Ecto neural progenitor cell (in vitro differentiated cells): ENCODE measurements at regions not wholly inside any gene's neighbourhood (a gene's known extent, or its start where the extent isn't known, plus 50 kb on each side); places are given as distances from the start of the nearest gene placed in this dataset.
"Not testable (repeated sequence)": the region's sequence is repeated elsewhere in the genome, so short reads cannot be mapped to it uniquely, and the experiment has no call there.

Experiments used
- DNase-seq: peaks from one replicate; pipeline ENCODE4 v3.0.0-alpha.2; 2018; ENCODE audit warnings: low spot score

DNA sequence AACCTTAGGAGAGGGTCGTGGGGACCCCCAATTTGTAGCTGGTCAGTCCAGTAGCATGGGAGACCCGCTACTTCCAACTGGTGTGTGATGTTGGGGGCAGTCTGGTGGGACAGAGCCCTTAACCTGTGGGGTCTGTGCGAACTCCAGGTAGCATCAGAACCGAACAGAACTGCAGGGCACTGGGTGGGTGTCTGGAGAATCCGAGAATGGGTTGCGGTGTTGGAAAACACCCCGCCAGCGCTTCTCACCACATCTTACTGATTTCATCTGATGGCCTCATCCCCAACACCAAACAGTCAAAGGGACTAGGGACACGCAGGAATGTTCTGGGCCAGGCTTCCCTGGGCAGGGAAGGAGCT lies 89.3 kb downstream of the KCNJ18 start:
- not testable (repeated sequence) for DNase-seq

DNA sequence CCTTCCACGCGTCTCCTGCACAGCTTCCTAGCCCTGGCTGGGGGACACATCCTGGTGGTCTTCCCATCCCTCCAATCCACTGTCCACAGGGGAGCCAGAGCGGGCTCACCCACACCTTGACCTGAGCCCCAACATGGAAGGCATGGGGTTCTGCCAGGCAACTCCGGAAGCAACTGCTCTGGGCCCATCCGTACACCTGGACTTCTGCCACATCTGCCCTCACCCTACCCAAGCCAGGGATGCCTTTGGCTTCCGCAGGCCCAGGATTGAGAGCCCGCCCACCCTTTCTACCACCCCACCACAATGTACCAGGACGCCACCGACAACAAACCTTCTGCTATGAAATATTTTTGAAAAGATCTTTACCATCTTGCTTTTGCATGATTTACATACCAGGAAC lies 89.8 kb downstream of the KCNJ18 start:
- DNase-seq, result not testable (repeated sequence)

DNA sequence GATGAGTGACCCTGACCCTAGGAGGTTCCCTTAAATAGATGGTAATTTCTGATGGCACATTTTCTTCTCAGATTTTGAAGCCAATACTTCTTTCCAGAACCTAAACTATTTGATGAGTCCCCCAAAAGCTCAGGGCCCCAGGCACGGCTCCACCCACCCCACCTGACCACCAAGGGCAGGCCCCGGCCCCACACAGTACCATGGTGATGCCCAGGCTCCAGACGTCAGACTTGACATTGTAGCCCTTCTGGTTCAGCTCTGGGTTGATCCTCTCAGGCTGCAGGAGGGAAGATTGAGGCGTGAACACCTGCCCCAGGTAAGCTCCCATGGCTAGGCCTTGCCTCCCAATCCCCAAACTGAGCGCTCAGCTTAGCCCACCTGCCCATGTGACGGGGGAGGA lies 90.3 kb downstream of the KCNJ18 start:
- not testable (repeated sequence) for DNase-seq

DNA sequence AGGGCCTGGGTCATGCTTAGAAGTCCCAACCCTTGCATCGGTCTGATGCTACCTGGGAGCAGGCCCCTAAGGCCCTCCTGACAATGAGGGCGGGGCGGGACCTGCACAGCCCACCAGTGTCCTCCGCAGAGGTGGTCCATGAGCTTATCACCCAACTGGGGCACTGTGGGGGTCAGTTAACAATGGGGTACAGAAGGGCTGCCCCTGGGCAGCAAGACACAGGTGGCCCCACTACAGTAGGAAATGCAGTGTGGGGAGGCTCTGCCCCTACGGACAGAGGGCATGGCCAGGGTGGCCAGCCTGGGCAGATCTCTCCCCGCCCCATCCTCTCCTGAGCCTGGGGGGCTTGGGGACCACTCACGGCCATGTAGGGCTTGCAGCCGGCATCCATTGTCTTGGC lies 90.7 kb downstream of the KCNJ18 start:
- DNase-seq, result not testable (repeated sequence)

DNA sequence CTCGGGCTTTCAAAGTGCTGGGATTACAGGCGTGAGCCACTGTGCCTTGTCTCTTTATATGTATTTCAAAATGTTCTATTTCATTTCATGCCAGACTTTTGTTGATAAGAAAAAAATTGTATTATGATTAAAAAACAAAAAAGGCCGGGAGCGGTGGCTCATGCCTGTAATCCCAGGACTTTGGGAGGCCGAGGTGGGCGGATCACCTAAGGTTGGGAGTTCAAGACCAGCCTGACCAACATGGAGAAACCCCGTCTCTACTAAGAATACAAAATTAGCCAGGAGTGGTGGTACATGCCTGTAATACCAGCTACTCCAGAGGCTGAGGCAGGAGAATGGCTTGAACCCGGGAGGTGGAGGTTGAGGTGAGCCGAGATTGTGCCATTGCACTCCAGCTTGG lies 121.9 kb downstream of the KCNJ18 start:
- DNase-seq, result not testable (repeated sequence)

DNA sequence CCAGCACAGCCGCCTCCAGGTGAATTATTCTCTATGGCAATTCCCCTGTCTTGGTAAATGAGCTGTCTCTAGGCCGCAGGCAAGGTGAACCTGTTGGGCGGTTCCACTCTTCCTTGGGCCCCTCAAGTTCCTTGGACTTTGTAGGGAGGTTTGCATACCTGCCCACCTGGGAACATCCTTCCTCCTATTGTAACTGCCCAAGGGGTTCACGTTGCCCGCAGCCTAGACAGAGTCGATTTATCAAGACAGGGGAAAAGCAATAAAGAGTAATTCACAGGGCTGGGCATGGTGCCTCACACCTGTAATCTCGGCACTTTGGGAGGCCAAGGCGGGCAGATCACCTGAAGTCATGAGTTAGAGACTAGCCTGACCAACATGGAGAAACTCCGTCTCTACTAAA lies 122.5 kb downstream of the KCNJ18 start:
- DNase-seq, result no peak

DNA sequence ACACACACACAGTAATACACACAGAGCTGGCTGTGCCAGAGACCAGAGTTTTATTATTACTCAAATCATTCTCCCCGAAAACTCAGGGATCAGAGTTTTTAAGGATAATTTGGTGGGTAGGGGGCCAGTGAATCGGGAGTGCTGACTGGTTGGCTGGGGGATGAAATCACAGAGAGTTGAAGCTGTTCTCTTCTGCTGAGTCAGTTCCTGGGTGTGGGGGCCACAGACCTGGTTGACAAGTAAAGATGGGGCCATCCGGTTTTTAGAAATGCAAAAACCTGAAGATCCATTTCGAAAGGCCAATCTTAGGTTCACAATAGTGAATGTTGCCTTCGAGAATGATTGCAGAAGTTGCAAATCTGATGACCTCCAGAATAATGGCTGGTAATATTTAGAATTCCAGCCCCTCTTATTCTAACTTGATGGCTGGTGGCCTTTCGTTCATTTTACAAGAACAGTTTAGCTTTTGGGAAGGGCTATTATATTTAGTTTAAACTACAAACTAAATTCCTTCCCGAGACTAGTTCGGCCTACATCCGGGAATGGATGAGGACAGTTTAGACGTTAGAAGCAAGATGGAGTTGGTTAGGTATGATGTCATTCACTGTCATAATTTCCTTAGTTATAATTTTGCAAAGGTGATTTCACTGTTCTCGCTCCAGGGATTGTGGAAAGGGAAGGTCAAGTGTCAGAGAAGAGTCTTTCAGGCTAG lies 123.2 kb downstream of the KCNJ18 start:
- DNase-seq, result no peak

DNA sequence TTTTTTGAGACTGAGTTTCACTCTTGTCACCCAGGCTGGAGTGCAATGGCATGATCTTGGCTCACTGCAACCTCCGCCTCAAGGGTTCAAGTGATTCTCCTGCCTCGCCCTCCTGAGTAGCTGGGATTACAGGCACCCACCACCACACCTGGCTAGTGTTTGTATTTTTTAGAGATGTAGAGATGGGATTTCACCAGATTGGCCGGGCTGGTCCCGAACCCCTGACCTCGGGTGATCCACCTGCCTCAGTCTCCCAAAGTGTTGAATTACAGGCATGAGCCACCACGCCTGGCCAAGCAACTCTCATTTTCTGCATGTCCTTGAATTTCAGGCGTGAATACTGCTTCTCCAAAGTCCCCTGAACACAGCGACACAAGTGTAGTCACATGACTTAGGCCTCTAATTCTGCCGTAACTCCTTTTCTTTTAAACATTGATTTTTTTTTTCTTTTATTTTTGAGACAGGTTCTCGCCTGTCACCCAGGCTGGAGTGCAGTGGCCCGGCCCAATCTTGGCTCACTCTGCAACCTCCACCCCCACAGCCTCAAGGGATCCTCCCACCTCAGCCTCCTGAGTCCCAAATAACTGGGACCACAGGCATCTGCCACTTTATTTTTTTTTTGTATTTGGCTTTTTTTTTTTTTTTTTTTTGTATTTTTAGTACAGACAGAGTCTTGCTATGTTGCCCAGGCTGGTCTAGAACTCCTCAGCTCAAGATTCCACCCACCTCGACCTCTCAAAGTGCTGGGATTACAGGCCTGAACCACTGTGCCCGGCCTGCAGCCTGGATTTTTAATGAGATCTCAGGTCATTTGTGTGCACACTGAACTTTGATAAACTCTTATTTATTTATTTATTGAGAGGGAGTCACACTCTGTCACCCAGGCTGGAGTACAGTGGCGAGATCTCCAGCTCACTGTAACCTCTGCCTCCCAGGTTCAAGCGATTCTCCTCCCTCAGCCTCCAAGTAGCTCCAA lies 124.6 kb downstream of the KCNJ18 start:
- peak; percentile 43 for DNase-seq

DNA sequence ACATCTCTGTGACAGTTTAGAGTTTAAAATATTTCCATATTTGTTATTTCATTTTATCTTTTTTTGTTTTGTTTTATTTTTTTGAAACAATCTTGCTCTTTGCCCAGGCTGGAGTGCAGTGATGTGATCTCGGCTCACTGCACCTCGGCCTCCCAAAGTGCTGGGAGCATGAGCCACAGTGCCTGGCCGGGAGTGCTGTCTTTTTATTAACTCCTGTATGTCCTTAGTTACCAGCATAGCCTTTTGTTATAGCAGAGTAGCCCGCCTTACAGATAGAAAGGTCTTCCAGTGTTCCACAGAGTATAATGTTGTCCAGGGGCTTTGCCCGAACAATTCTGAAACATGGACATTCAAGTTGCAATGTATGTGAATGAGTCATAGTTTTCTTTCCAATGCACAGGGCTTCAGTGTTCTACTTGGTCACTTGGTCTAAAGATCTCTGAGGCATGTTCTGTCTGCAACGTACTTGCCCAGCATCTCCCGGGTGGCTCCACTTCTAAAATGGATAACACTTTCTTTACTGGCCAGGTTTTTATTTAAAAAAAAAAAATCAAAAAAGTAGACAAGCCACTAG lies 125.6 kb downstream of the KCNJ18 start:
- DNase-seq, result no peak

DNA sequence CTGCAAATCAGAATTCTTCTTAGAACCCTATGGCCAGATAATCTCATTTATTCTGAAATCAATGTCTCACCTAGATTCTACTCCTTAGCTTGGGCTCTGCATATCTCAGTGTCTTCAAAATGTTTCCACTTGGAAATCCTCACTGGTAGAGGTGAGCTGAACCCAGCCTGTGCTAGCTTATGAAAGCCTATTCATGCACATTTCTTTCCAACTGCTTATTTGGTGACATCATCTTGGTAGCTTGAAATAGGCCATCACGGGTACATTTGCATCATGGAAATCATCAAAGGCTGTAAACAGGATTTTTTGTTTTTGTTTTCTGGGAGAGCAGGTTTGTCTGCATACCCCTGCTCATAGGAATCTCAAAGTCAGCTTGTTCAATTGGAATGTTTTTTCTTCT lies 130.8 kb downstream of the KCNJ18 start:
- no peak for DNase-seq

DNA sequence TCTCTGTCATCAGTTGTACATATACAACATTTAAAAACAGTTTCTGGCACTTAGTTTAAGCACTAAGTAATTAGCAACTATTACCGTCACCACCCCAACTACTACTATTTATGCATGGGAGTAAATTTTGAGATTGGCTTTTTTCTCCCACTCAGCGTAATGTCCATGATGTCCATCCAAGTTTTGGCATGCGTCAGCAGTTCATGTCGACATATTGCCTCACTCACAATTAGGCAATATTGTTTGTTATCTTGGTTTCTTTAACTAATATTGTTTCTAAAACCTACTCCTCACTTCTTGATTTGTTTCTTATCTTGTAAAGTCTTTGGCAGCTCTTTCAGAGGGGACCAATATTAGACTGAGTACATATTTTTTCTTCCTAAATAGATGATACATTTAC lies 131.3 kb downstream of the KCNJ18 start:
- DNase-seq, result no peak

DNA sequence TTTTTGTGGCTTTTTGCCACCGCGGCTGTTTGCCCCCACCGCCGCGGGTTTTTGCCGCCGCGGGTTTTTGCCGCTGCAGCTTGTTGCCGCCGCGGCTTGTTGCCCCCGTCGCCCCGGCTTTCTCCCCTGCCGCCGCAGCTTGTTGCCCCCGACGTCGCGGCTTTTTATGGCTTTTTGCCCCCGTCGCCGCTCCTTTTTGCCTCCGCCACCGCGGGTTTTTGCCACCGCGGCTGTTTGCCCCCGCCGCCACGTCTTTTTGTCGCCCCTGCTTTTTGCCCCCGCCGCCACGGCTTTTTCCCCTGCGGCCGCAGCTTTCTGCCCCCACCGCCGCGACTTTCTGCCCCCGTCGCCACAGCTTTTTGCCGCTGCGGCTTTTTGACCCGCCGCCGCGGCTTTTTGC lies 149.5 kb downstream of the KCNJ18 start:
- DNase-seq, result no peak

DNA sequence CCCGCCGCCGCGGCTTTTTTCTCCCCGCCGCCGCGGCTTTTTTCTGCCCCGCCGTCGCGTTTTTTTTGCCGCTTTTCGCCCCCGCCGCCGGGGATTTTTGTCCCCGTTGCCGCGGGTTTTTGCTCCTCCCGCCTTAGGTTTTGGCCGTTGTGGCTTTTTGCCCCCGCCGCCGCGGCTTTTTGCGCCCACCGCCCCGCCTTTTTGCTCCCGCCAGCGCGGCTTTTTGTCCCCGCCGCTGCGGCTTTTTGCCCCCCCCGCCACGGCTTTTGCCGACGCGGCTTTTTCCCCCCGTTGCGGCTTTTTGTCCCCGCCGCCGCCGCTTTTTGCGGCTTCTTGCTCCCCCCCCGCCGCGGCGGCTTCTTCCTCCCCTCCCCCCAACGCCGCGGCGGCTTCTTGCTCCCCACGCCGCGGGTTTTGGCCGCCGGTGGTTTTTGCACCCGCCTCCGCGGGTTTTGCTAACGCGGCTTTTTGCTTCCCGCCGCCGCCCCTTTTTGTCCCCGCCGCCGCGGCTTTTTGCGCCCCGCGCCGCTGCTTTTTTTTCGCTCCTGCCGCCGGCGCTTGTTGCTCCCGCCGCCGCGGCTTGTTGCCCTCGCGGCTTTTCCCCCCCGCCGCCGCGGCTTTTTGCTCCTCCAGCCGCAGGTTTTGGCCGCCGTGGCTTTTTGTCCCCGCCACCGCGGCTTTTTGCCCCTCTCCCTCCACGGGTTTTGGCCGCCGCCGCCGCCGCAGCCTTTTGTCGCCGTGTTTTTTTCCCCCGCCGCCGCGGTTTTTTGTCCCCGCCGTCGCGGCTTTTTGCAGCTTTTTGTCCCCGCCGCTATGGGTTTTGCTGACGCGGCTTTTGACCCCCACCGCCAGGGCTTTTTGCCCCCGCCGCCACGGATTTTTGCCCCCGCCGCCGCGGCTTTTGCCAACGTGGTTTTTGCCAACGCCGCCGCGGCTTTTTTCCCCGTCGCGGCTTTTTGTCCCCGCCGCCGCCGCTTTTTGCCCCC lies 150.3 kb downstream of the KCNJ18 start:
- no peak for DNase-seq

DNA sequence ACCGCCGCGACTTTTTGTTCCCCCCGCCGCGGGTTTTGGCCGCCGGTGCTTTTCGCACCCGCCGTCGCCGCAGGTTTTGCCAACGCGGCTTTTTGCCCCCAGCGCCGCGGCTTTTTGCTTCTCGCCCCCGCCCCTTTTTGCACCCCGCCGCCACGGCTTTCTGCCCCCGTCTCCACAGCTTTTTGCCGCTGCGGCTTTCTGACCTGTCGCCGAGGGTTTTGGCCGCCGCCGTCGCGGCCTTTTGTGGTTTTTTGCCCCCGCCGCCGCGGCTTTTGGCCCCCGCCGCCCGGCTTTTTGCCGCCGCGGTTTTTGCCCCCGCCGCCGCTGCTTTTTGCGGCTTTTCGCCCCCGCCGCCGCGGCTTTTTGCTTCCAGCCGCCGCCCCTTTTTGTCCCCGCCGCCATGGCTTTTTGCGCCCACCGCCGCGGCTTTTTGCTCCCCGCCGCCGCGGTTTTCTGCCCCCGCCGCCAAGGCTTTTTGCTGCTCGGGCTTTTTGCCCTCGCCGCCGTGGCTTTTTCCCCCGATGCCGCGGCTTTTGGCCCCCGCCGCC lies 151.1 kb downstream of the KCNJ18 start:
- no peak for DNase-seq

DNA sequence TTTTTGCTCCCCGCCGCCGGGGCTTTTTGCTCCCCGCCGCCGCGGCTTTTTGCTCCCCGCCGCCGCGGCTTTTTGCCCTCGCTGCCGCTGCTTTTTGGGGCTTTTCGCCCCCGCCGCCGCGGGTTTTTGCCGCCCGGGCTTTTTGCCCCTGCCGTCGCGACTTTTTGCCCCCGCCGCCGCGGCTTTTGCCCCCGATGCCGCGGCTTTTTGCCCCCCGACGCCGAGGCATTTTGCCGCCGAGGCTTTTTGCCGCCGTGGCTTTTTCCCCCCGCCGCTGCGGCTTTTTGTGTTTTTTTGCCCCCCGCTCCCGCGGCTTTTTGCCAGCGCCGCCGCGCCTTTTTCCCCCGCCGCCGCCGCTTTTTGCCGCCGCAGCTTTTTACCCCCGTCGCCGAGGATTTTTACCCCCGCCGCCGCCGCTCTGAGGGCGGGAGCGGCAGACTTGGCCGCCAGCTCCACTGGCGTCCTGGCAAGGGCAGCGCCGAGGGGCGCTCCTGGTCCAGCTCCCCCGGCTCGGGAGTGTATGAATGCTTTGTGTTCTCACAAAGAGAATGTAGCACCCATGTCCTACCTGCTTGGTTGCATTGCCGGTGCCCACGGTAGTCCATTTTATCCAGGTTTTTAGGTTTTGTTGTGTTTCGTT lies 151.7 kb downstream of the KCNJ18 start:
- DNase-seq, result no peak

DNA sequence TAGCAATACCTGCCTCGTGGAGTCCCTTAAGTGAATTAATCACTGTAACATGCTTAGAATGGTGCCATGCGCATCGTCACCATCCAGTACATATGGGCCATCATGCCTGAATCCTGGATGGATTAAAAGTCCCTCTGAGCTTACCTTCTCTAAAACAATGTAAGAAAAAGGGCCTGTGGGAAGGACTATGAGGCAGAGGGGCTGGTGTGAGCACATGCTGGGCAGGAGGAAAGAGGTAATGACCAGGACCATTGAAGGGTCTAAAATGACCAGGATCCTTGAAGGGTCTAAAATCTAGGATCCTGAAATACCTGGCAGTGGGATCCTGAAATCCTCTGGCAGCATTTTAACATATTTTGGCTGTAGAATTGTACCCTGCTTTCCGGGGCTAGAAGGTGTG lies 156.2 kb downstream of the KCNJ18 start:
- not testable (repeated sequence) for DNase-seq

DNA sequence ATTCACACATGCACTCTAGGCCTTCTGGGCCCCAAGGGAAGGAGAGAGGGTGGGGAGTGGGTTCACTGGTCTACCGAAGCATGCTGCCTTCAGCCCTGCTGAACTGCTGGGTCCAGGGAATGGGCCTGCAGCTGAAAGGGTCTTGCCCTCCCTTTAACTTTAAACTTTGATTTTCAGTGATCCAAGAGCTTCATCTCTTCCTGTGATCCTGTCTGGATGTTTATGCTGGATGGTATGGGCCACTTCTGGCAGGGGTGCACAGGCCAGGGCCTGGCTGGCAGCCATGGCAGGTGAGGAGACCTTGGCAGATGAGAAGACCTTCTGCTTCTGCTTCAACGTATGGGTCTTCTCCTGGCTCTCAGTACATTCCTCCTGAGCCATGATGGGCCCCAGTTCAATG lies 156.7 kb downstream of the KCNJ18 start:
- not testable (repeated sequence) for DNase-seq

DNA sequence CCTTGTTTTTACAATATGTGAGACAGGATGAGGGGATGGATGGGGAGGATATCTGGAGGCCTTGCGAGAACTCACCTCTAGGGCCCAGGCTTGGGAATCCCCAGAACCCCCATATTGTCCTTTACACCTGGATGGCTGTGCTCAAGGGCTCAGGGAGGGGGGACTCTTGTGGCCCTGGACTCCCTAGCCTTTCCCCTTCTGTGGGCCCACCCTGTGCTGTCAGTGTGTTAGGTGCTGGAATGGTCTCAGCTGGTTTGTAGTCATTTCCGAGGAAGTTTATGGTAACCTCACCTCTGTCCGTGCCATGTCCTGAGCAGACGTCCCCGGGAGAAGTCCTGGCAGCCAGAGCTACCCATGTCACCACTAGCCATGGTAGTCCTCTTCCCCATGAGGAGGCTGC lies 158.3 kb downstream of the KCNJ18 start:
- DNase-seq, result not testable (repeated sequence)
